DND-41 (cell line): ENCODE measurements at regions not wholly inside any gene's neighbourhood (a gene's known extent, or its start where the extent isn't known, plus 50 kb on each side); places are given as distances from the start of the nearest gene placed in this dataset.

Experiments used
- ATAC-seq: fragments of 200-7000 bp; cut with Tn5 transposase; 3 replicates; pipeline ENCODE4 v1.9.1; 2021; ENCODE audit warnings: low read depth; ENCODE audit not compliant: insufficient read depth
- DNase-seq: peaks from one replicate; pipeline ENCODE4 v3.0.0-alpha.2; 2020
- H2AFZ ChIP-seq: 2 replicates; pipeline ENCODE4 v1.6.0; 2012; ENCODE audit warnings: low read depth, low read length
- H3K27ac ChIP-seq: 2 replicates; pipeline ENCODE4 v1.5.1; 2012; ENCODE audit warnings: low read length, inconsistent platforms
- H3K27me3 ChIP-seq: fragments of 200-600 bp; sonication (generic); 2 replicates; pipeline ENCODE4 v1.6.0; 2012; ENCODE audit warnings: low read length, mild to moderate bottlenecking, inconsistent platforms; ENCODE audit not compliant: insufficient read depth, poor library complexity
- H3K36me3 ChIP-seq: 2 replicates; pipeline ENCODE4 v1.5.1; 2012; ENCODE audit warnings: low read length, inconsistent platforms; ENCODE audit not compliant: insufficient read depth
- H3K4me1 ChIP-seq: 2 replicates; pipeline ENCODE4 v1.5.1; 2012; ENCODE audit warnings: mild to moderate bottlenecking, low read length; ENCODE audit not compliant: insufficient read depth
- H3K4me2 ChIP-seq: 2 replicates; pipeline ENCODE4 v1.6.0; 2012; ENCODE audit warnings: mild to moderate bottlenecking, moderate library complexity, low read length, inconsistent platforms; ENCODE audit not compliant: insufficient read depth
- H3K4me3 ChIP-seq, 2 experiments: fragments of 200-600 bp in 1 of 2; shearing (Covaris generic) in 1 of 2; 2 replicates each; pipeline ENCODE4 v1.5.1; 2012 to 2016; ENCODE audit warnings: inconsistent platforms in 2 of 2, low read length in 2 of 2, mild to moderate bottlenecking in 2 of 2, low read depth in 1 of 2, moderate library complexity in 1 of 2
- H3K79me2 ChIP-seq: 2 replicates; pipeline ENCODE4 v1.6.0; 2012; ENCODE audit warnings: low read length, inconsistent platforms; ENCODE audit not compliant: insufficient read depth
- H3K9ac ChIP-seq: 2 replicates; pipeline ENCODE4 v1.6.0; 2012; ENCODE audit warnings: low read depth, mild to moderate bottlenecking, inconsistent platforms, low read length, moderate library complexity
- H3K9me3 ChIP-seq: 2 replicates; pipeline ENCODE4 v1.5.1; 2012; ENCODE audit warnings: low read length, moderate library complexity, mild to moderate bottlenecking, inconsistent platforms; ENCODE audit not compliant: insufficient read depth, severe bottlenecking
- H4K20me1 ChIP-seq: 2 replicates; pipeline ENCODE4 v1.6.0; 2012; ENCODE audit warnings: low read length; ENCODE audit not compliant: insufficient read depth
- CTCF ChIP-seq: IDR thresholded peaks from 2 replicates; pipeline ENCODE4 v1.5.1; 2012; ENCODE audit warnings: borderline replicate concordance, low read length, moderate library complexity, mild to moderate bottlenecking; ENCODE audit not compliant: poor library complexity, severe bottlenecking; ENCODE audit errors: extremely low read depth
- EZH2 ChIP-seq: IDR thresholded peaks from 3 replicates; pipeline ENCODE4 v1.6.1; 2012; ENCODE audit warnings: borderline replicate concordance, low read depth, mild to moderate bottlenecking, moderate library complexity, low read length, inconsistent platforms; ENCODE audit not compliant: severe bottlenecking

DNA sequence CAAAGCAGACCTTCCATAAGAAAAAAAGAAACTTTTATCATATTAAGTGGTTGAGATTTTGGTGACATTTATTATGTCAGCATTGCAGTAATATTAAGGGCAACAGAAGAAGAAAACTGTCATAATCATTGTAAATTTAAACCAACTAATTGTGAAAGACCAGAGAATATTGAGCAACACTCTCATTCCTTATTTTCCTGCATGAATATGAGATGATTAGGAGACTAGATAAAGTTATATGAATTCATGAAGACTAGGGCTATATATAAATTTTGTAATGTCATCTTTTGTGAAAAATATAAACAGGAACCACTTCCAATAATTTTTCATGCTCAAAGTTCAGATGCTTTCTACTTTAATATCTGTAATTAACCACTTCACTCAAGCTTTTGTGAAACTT lies 974.5 kb upstream of the CDH10 start:
- ATAC-seq (no peak), DNase-seq (no peak)
- H2AFZ ChIP-seq = no peak overlapping the region

DNA sequence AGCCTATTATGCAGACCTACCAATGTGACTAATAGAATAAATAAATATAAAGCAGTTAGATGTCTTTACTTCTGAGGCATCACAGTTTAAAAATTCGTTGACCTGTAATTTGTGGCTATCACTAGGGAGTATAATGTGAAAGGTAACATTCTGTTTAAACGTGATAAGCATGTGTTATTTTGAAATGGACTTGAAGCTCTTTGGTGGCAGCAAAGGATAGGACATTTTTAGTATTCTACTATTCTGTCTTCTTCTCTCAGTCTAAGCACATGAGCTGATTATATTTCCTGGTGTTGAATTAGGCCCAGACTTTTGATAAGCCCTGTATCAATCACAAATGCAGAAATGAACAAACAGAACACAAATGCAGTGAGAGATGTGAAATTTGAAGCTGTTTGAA lies 974.0 kb upstream of the CDH10 start:
- TF ChIP-seq EZH2 (no peak), CTCF (no peak)
- no peak overlapping the region for H2AFZ ChIP-seq
- no peak overlapping the region for H3K4me2 ChIP-seq
- H3K27me3 ChIP-seq = no peaks in the 10 kb centered on the region
- DNase-seq = no peak
- H3K36me3 ChIP-seq = no peaks in the 10 kb centered on the region
- no peaks in the 10 kb centered on the region for H3K4me1 ChIP-seq
- H3K9ac ChIP-seq = no peak overlapping the region
- no peaks in the 10 kb centered on the region for H3K79me2 ChIP-seq
- no peak for ATAC-seq
- no peaks in the 10 kb centered on the region for H3K9me3 ChIP-seq
- no peak overlapping the region for H3K27ac ChIP-seq
- no peak overlapping the region for H3K4me3 ChIP-seq
- H4K20me1 ChIP-seq = no peaks in the 10 kb centered on the region

More for the DNA sequence above, 974.5 kb upstream of the CDH10 start:
- Histone ChIP-seq H3K27ac (no peak overlapping the region), H3K79me2 (no peaks in the 10 kb centered on the region), H3K4me1 (no peaks in the 10 kb centered on the region), H3K27me3 (no peaks in the 10 kb centered on the region), H3K9ac (no peak overlapping the region), H3K36me3 (no peaks in the 10 kb centered on the region), H4K20me1 (no peaks in the 10 kb centered on the region), H3K4me3 (no peak overlapping the region), H3K4me2 (no peak overlapping the region), H3K9me3 (no peaks in the 10 kb centered on the region)
- TF ChIP-seq EZH2 = no peak
- TF ChIP-seq CTCF = no peak

DNA sequence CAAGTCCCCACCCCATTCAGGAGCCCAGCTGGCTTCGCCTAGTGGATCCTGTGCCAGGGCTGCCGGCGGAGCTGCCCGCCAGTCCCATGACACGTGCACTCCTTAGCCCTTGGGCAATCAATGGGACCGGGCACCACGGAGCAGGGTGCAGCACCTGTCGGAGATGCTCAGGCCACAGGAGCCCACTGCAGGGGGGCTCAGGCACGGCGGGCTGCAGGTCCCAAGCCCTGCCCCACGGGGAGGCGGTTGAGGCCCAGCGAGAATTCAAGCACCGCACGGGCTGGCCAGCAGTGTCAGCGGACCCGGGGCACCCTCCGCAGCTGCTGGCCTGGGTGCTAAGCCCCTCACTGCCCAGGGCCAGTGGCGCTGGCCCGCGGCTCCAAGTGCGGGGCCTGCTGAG lies 969.7 kb upstream of the CDH10 start:
- no peak overlapping the region for H3K27ac ChIP-seq
- H3K27me3 ChIP-seq = no peaks in the 10 kb centered on the region
- ATAC-seq (no peak), DNase-seq (no peak)
- H4K20me1 ChIP-seq = no peaks in the 10 kb centered on the region
- no peak overlapping the region for H3K4me2 ChIP-seq
- H3K79me2 ChIP-seq = no peaks in the 10 kb centered on the region
- no peaks in the 10 kb centered on the region for H3K4me1 ChIP-seq
- H3K9ac ChIP-seq = no peak overlapping the region
- H3K36me3 ChIP-seq = no peaks in the 10 kb centered on the region
- no peaks in the 10 kb centered on the region for H3K9me3 ChIP-seq
- TF ChIP-seq EZH2 (no peak), CTCF (no peak)
- no peak overlapping the region for H2AFZ ChIP-seq
- no peak overlapping the region for H3K4me3 ChIP-seq

GRCh38 chr5:25604681-25605080 lies 959.9 kb upstream of the CDH10 start:
- H3K4me3 ChIP-seq = no peak overlapping the region
- H3K4me1 ChIP-seq = no peaks in the 10 kb centered on the region
- no peak overlapping the region for H3K27ac ChIP-seq
- no peaks in the 10 kb centered on the region for H4K20me1 ChIP-seq
- no peak overlapping the region for H2AFZ ChIP-seq
- TF ChIP-seq EZH2 (no peak), CTCF (no peak)
- H3K79me2 ChIP-seq = no peaks in the 10 kb centered on the region
- no peak overlapping the region for H3K4me2 ChIP-seq
- no peaks in the 10 kb centered on the region for H3K27me3 ChIP-seq
- no peaks in the 10 kb centered on the region for H3K36me3 ChIP-seq
- no peak for DNase-seq
- no peak for ATAC-seq
- no peak overlapping the region for H3K9ac ChIP-seq
- peaks cover 3% of the 10 kb centered on the region for H3K9me3 ChIP-seq
